ENCODE measurements at regions not wholly inside any gene's neighbourhood (a gene's known extent, or its start where the extent isn't known, plus 50 kb on each side); places are given as distances from the start of the nearest gene placed in this dataset.

DNA sequence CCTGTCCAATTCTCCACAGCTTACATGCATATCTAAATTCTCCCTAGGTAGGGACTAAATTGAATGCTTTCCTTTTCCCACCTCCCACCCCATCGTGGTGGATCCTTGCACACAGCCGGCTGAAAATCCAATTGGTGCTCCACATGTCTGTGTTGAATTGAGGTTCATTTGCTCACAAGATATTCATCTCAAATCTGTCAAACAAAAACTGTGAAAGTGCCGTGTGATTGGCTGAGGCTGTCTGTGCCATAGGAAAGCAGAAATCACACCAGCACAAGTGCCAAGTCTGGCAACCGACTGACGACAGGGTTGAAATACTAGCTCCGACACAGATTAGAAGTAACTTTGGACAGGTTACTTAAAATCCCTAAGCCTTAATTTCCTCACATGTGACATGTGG is 823.3 kb downstream of the TDRD15 start:
- DNase-seq (ENCODE audit: low read depth): no peak

DNA sequence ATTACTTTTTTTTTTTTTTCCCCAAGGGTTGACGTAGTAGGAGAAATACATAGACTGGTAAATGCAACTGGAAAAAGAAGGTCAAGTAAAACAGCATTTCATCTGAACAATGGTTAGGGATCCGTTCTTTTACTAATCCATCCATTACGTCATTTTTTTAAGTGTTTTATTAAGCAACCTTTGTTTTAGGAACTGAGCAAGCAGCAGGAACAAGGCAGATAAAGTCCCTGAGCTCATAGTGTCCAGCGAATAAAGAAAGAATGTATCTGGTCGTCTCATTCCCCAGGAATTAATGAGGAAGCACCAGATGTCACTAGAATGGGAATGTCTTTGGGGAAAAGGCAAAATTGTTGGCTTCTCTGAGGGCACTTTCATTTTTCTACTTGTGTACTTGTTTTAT is 842.4 kb downstream of the TDRD15 start:
- no peak for DNase-seq (ENCODE audit: low read depth)

DNA sequence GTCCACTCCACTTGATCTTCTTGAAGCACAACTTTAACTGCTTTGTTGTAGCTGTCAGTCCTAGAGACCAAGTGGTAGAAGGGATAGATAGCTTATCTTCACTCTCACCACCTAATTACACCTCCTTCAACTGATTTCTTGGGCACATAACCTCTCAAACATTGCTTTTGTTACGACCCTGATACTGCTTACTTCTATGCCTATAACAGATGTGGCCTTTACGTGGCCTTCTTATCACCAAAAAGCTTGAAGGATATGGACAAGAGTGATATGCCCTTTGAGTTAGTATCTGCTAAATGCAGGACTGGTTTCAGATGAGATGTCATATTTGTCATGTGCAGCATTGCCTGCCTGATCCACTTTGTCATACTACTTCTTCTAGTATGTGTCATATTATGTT is 847.2 kb downstream of the TDRD15 start:
- no peak for DNase-seq (ENCODE audit: low read depth)

DNA sequence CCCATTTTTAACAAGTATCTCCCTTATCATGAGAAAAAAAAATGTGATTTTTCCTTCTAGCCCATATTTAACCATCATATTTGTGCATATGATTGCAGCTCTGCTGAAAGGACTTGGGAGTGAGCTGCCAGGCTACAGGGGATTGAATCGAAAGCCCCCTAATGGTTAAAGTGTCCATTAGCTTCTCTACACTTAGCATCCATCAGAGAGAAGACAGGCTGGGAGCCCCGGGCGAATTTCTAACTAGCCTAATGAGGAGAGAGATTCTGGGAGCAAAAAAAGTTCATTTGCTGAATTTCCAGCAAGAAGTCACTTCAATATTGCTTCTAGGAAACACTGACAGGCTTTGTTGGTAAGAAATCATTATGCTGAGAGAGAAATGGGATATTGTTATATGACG is 848.8 kb downstream of the TDRD15 start:
- no peak for DNase-seq (ENCODE audit: low read depth)

DNA sequence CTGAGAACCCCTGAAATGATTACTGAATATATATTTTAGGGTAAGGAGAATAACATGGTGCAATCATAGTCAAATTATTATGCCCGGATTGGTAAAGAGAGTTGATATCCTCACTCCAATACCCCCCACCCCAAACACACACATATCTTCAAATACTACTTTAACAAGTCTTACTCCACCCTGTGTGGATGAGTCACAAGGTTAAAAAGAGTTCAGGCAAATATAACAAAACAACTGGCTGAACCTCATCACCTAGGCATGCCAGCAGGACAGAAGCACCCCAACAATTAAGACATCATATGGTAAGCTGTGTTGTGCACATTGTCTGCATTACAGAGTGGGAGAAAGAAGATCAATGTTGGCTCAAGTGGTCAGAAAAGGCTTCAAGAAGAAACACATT is 857.4 kb downstream of the TDRD15 start:
- DNase-seq (ENCODE audit: low read depth): no peak

DNA sequence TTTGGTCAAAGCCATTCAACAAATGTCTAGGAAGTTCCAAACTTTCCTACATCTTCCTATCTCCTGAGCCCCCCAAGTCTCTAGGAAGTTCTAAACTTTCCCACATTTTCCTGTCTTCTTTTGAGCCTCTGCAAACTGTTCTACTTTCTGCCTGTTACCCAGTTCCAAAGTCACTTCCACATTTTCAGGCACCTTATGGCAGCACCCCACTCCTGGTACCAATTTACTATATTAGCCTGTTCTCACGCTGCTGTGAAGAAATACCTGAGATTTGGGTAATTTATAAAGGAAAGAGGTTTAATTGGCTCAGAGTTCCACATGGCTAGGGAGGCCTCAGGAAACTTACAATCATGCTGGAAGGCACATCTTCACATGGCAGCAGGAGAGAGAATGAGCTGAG is 869.2 kb downstream of the TDRD15 start:
- no peak for DNase-seq (ENCODE audit: low read depth)

DNA sequence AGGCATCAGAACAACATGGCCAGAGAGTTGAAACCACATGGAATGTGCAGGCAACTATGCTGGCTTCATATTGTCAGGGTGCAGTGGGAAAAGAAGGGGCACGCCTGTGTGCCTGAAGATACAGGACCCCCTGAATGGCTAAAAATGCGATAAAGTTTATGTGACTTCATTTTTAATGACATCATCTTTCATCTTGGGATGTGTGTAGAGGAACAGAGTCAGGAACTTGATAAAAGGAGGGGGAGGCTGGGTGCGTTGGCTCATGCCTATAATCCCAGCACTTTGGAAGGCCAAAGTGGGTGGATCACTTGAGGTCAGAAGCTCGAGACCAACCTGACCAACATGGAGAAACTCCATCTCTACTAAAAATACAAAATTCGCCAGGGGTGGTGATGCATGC is 872.6 kb downstream of the TDRD15 start:
- no peak for DNase-seq (ENCODE audit: low read depth)

DNA sequence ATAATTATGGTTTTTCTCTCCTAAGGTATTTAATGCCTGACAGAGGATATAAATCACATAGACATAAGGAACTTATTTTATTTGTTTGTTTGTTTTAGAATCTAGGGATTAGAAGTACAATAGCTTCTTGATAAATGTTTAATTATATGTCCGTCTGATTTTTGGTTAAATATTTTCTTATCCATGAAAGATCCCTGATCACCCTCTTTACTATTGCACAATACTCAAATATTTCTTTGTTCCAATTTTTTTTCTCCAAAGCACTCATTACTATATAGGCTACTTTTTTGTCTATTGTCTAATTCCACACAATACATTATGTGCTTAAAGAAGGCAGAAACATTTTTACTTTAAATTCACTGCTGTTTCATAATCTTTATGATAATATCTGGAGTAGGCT is 875.8 kb downstream of the TDRD15 start:
- no peak for DNase-seq (ENCODE audit: low read depth)

DNA sequence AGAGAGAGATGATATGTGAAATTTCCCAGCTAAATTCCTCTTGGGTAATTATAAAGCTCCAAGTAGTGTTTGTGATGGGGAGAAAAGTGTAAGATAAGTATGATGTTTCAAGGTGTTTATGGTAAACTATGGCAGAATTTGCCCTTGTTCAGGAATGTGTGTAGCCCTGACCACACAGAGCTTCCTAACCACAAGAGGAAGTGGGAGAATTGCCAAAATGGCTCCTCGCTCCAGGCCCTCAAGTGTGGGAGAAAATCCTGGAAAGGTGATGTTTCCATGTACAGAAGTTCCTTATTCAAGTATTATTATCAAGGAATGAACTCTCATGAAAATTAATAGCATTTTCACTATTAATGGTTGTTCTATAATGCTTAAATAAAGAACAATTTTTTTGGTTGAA is 878.3 kb downstream of the TDRD15 start:
- DNase-seq (ENCODE audit: low read depth): no peak

DNA sequence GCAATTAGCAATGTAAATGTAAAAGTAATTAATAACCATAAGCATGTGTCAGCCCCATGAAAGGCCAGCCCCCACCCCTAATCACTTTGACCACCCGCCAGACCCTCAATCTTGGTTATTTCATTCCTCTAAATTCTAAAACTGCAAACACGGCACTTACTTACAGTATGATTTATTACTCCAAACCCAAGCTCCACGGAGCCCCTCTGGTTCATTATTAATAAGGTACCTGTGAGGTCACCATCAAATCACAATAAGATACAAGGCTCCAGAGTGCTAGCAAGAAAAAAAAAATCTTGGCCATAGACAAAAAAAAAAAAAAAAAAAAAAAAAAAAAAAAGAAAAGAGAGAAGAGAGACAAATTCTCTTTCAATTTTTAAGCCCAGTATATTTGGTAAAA is 879.5 kb downstream of the TDRD15 start:
- no peak for DNase-seq (ENCODE audit: low read depth)

DNA sequence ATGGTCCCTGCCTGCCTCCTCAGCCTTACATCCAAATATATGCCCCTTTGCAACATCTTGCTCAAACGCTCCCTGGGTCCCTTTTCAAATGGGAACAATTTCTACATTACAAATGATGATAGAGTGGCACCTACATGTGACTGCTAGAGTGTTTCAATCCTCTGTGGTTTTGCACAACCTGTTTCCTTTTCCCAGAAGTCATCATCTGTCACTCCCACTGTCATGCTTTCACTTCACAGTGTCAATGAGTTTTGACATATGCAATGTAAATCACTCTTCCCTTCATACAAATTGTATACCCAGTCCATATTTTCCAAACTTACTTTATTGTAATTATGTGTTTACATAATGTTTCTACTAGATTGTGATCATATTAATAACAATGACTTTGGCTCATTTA is 887.3 kb downstream of the TDRD15 start:
- DNase-seq (ENCODE audit: low read depth): no peak

DNA sequence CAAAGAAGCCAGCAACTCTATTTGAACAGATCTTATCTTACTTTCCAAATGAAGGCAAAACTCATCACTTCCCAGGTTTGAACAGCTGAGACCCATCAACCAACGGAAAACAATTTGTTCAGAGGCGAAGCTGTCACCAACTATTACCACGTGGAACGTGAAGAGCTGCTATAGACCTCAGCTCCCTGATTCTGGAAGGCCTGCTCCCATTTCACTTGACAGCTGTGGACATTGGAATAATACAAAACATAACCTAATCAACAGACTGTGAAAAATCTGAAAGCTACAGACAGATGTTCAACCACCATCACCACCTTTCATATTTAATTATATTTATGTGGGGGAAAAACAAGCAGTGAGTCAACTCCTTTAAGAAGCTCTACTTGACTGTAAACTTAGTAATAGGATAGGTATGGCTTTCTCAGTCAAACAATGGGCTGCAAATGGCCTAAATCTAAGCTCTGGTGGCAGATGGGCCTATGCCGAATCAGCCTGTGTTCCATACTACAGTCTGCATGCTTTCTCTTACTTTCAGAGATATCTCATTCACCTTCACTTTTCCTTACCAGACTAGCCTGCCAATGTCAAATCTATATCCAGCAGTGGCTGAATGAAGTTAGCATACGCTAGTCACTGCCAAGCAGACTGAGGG is 896.4 kb downstream of the TDRD15 start:
- DNase-seq (ENCODE audit: low read depth): no peak

DNA sequence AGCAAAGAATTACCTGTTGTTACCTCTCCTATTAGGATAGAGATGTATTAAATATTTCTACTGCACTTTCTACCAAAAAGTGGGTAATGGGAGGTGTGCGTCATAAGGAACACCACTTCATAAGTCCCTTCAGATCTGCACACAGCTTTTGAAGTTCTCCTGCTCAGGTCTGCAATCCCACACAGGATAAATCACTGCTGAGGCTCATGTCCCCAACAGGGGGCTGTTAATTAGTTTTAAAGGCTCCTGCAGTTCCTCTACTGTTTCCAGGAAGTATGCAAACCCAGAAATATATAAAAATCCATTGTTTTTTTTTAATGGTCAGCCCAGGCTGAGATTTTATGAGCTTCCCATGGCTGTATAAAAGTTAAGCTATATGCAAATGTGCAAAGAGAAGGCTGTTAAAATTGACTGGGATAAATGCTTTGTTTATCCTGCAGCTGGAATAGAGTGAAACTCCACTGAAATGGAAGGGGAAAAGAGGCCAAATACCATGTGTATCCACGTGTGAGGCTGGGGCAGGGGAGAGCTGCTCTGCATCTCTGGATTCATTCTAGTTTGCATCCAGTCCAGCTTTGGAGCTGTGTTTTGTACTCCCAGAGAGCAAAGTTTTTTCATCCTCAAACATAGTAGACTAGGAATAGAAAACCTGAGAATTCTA is 903.7 kb downstream of the TDRD15 start:
- no peak for DNase-seq (ENCODE audit: low read depth)

DNA sequence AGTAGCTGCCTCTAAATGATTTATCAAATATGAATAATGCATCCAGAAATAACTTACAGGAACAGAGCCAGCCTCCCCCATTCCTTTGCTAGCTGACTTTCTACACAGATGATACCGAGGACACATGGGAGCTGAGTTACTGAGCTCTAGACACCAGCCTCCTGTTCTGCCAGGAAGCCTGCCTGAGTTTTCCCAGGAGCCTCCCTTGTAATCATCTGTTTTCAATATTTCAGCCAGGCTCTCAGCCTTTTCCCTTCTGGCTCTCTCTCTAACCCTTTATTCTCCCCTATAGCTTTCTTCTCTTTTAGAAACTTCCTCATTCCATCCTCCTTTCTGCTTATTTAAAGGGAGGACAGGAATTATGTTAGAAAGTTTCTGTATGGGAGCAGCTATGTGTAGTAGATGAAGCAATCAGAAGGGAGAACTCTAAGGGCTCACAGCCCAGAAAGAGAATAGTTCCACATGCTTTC is 911.6 kb downstream of the TDRD15 start:
- peak; percentile 81 for DNase-seq (ENCODE audit: low read depth)

DNA sequence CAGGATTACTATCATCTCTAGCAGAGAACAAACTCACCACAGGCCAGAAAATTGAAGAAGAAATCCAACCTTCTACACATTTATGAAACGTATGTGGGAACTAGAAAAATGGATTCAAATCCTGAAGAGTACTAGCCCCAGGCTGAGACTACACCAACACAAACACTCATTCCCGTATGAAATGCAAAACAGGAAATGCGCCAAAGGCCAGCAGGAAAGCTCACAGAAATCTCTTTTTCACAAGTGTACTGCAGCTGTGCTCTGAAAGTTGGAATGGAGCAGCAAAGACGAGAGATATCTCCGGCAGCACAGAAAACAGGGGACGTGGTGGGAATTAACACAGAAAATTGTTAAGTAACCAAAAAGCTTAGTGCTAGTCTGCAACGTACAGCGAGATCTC is 913.5 kb downstream of the TDRD15 start:
- DNase-seq (ENCODE audit: low read depth): no peak

DNA sequence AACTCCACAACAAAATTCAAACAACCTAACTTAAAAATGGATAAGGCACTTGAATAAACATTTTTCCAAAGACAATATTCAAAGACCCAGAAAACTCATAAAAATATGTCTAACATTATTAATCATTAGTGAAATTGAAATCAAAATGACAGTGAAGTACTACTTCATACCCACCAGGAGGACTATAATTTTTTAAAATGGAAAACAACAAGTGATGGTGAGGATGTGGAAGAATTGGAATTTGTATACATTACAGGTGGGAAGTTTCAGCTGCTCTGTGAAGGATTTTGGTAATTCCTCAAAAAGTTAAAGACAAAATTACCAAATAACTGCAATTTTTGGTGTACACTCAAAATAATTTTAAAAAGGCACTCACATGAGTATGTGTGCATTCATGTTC is 920.0 kb downstream of the TDRD15 start:
- no peak for DNase-seq (ENCODE audit: low read depth)

DNA sequence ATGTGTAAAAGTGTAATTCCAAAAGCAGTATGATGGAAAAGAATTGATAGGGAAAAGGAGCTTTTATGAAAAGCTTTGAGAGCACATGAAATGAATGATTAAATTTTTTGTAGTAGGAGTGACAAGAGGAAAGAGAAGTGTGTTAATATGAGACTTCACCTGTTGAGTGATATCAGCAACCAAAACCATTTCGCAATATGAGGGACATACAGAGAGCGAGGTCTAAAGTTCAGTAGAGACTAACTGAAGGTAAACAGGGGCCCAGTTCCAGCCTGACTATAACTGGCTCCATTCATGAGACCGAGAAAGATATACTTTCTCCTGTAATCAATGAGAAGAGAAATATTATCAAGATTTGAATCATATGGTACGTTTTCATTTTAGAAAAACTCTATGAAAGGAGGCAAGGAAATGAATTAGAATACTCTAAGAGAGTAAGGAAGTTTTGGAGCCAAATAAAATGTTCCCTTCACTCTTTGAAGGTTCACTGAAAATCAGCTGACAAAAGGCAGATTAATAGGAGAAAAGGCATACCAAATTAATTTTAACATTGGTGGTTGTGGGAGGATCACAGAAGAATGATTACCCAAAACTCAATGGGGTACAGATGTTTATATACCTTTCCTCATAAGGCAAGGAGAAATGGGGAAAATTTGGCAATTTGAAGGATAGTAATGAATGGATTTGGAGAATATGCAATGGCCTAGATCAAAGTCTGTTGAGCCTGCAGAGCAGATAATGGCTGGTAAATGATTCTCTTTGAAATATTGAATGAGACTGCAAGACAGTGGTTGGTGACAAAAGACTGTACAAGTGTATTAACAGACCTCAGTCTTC is 932.2 kb downstream of the TDRD15 start:
- DNase-seq (ENCODE audit: low read depth): no peak

DNA sequence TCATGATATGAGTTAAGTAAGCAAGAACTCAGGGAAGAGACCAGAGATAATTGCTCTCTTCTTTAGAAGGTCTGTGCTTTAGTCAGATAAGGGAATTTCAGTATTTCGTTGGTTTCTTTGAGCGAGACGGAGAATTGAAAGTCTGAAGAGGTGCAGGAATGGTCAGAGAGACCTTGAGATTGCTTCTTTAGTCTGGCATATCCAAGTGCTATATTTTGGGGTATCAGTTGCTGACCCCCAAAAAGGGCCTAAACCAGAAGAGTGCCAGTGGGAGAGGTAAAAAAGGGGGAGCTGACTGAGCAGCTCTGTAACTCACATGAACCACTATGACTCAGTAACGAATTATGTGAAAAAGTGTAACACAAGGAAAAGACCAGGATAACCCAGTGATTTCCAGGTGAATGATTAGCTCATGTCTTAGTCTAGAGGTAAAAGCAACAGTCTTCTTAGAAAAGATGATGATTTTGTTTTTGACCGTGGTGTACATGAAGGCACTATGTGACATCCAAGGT is 932.9 kb downstream of the TDRD15 start:
- DNase-seq (ENCODE audit: low read depth): no peak

DNA sequence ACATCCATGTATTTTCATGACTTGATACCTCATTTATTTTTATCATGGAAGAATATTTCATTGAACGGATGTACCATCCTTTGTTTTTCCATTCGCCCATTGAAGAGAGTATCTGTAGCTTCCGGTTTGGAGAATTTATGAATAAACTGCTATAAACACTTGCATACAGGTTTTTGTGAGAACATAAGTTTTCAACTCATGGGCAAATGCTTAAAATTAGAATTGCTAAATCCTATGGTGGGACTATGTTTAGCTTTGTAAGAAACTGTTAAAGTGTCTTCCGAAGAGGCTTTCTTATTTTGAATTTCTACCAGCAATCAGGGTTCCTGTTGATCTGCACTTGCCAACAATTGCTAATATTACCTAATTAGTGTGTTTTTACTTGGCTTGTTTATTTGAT is 938.9 kb downstream of the TDRD15 start:
- no peak for DNase-seq (ENCODE audit: low read depth)

DNA sequence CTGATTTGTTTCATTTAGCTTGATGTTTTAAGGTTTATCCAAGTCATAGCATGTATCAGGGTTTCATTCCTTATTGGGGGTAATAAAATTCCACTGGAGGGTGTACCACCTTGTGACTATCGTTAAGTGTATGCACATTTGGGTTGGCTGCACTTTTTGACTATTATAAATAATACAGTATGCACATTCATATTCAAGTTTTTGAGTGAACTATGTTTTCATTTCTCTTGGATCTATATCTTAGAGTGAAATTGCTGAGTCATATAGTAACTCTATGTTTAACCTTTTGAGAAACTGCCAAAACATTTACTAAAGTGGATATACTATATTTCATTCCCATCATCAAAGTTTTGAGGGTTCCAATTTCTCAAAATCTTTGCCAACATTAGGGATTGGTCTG is 952.7 kb downstream of the TDRD15 start:
- no peak for DNase-seq (ENCODE audit: low read depth)

DNA sequence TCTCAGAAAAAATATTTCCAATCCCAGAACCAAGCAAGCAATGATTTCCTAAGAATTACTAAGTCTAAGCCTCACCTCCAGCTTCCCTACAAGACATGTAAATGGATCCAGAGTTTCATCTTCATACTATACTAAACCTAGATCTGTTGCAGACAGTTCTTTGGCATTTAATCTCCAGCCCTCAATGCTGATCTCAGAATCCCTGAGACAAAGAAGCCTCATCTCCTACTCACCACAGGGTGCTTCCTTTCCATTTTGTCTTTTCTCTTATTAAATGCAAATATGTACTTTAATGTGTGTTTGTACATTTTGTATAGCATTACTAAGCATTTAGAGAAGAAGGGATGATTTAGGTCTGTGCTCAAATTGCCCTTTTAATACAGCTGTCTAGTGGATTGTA is 954.9 kb downstream of the TDRD15 start:
- no peak for DNase-seq (ENCODE audit: low read depth)

DNA sequence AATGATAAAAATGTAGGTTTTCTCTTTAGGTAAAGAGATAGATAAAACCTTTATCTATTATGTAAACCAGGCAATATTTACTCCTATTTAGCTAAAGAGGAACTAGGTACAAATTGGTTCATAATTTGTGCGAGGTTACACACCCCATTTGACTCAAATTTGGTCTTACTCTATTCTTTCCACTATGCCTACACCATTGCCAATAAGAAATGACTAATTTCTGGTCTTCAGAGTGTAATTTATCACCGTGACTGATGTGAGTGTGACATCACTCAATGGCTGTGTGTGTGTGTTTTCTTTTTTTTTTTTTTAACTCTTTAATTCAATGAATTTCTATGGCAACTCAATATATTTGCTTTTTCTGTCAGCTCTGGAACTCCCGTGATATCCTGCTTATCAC is 955.8 kb downstream of the TDRD15 start:
- DNase-seq (ENCODE audit: low read depth): no peak

DNA sequence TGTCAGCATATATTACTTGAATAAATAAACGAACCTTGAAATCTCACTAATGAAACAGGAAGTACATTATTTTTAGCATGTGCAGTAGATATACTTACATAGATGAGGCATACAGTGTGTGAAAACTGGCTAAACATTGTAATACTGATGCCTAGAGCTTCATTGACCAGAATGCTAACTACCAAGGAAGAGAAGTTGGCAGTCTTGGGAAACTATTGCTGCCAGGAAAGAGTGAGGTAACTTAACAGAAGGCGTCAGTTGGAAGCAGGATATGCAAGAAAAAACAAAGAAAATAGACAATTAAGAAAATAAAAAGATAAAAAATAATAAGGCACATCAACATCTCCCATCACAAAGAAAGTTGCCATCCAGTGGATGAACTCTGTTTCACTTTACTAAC is 963.0 kb downstream of the TDRD15 start:
- DNase-seq (ENCODE audit: low read depth): no peak
